Central memory CD8-positive, alpha-beta T cell (primary cell): ENCODE measurements at regions not wholly inside any gene's neighbourhood (a gene's known extent, or its start where the extent isn't known, plus 50 kb on each side); places are given as distances from the start of the nearest gene placed in this dataset.

Source experiments
- ATAC-seq: fragments of 150-1000 bp; cut with Tn5 transposase; replicated peaks from 2 replicates; pipeline ENCODE4 v1.10.0; 2022; ENCODE audit warnings: mild to moderate bottlenecking, moderate FRiP score, moderate number of reproducible peaks; ENCODE audit not compliant: poor library complexity, severe bottlenecking; ENCODE audit errors: extremely low read depth
- DNase-seq, 2 donors: peaks; one replicate each; pipeline ENCODE4 v3.0.0; 2021; ENCODE audit warnings: low spot score in 2 of 2
- H3K27ac Mint-ChIP-seq: one replicate; pipeline ENCODE4 v1.8.0; 2022; ENCODE audit warnings: low read depth, mild to moderate bottlenecking, moderate library complexity, mixed read lengths
- H3K27me3 Mint-ChIP-seq: one replicate; pipeline ENCODE4 v1.8.0; 2022; ENCODE audit warnings: mixed read lengths
- H3K36me3 Mint-ChIP-seq: one replicate; pipeline ENCODE4 v1.8.0; 2022; ENCODE audit warnings: mild to moderate bottlenecking, moderate library complexity, mixed read lengths; ENCODE audit not compliant: insufficient read depth
- H3K4me1 Mint-ChIP-seq: one replicate; pipeline ENCODE4 v1.8.0; 2022; ENCODE audit warnings: mixed read lengths
- H3K4me3 Mint-ChIP-seq: one replicate; pipeline ENCODE4 v1.8.0; 2022; ENCODE audit warnings: mild to moderate bottlenecking, moderate library complexity, mixed read lengths
- H3K9me3 Mint-ChIP-seq: one replicate; pipeline ENCODE4 v1.8.0; 2022; ENCODE audit warnings: mixed read lengths

DNA sequence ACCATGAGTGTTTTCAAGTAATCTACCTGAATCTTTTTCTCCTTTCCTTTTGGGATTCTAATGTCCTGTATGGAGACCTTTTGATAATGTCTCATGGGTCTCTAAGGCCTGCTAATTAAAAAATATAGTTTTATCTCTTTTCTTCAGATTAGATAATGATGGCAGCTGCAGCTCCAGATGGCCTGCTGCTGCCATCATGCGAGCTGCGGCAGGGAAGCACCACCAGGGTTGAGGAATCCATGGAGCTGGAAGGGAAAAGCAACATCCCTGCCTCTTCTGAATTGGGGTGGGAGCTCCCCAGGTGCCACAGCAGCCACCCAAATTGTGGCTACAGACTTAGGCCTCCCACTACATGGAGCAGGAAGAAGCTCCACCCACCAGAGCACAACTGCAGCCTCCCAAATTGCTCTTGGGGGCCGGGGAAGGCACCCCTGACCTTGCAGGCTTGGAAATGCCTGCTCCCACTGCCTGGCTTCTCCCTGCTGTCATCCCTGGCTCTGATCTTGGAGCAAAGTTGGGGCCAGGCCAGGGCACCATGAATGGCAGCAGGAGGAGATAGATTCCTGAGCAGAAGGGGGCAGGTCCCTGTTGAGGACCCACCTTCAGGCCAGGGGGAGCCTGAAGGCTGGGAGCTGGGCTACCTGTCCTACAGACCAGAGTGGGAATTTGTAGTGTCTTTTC, 189.6 kb upstream of the MAN1A1 start:
- Mint-ChIP-seq H3K27me3 (peaks cover 6% of the 10 kb centered on the region), H3K4me1 (no peaks in the 10 kb centered on the region), H3K9me3 (no peaks in the 10 kb centered on the region), H3K4me3 (no peak overlapping the region), H3K27ac (no peak overlapping the region), H3K36me3 (no peaks in the 10 kb centered on the region)
- DNase-seq (no peak), ATAC-seq (no peak)

DNA sequence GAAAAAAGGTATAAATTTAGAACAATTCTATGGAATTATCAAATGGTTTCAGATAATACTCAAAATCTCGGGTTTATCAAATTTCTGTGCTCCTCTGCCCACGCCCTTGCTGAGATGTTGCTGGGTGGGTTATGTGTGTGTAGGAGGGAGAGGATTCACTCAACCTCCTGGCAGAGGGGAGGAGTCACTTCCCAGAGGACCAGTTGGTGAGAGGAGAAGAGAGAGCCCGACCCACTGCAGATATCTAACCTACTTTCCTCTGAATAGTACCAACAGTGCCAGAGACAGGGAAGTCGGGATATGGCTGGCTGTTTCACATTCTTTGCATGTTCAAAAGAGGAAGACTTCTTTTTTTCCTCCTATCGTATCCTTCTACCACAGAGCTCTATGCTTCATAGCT, 187.1 kb upstream of the MAN1A1 start:
- no peak for DNase-seq
- Mint-ChIP-seq H3K36me3 (no peaks in the 10 kb centered on the region), H3K4me1 (no peaks in the 10 kb centered on the region), H3K9me3 (no peaks in the 10 kb centered on the region), H3K27me3 (peaks cover 7% of the 10 kb centered on the region), H3K4me3 (no peak overlapping the region), H3K27ac (no peak overlapping the region)
- ATAC-seq = no peak

DNA sequence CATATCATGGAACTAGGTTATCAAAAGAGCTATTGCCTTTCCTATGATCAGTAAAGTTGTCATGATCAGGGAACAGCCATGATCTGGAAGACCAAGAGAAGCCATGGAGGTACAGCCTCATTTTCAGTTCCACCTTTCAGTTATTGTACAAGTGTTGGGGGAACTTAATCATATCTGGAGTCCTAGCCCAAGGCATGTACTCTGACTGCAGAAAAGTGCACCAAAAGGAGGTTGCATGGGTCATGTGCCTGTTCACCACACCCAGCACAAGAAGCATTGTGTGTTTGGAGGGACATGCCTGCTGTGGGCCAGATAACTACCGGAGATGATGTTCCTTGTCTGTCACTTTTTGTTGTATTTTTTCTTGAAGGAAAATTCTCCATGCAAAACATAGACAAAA, 185.8 kb upstream of the MAN1A1 start:
- Mint-ChIP-seq H3K4me3 (no peak overlapping the region), H3K27me3 (peaks cover 7% of the 10 kb centered on the region), H3K4me1 (no peaks in the 10 kb centered on the region), H3K27ac (no peak overlapping the region), H3K36me3 (no peaks in the 10 kb centered on the region), H3K9me3 (no peaks in the 10 kb centered on the region)
- ATAC-seq (no peak), DNase-seq (no peak)

DNA sequence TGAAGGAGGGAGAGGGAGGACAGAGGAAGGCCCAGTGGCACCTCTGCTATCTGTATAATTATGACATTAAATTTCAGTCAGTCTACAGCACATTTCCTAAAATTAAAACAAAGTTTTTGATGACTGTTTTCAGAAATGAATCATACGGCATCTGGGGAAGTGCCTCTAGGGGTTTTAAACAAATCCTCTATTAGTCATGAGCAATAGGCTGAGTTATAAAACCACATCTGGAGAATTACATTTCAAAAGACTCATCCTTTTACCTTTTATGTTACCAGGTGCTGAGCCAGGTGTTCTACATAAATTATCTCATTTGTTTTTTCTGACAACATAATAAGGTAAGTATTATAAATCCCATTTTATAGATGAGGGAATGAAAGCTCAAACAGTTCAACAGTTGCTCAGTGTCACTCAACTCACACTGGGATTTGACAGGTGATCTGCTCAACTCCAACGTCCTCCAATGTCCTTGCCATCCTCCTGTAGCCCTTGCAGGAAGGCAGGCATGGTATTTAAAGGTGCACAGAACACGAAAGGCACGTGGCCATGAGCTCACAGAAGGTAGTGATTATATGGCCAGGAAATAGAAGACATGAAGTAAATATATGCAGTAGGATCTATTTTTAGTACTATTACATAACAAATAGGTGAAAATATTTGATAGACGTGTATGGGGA, 184.2 kb upstream of the MAN1A1 start:
- H3K4me3 Mint-ChIP-seq = no peak overlapping the region

DNA sequence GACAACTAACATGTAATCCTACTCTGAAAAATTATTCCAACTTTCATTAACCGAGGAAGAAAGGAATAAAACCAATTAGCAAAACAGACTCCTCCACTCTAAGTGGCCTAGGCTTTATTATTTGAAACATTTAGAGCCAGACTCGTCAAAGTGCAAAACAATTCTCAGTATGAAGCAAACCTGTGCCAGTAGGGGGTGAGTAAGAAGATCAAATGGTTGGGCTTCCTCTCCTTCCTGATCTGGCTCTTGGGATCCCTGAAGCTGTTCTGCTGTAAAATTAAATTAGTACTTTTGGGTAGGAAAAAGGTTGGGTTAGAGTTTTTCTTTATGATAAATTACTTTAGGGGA, 177.6 kb upstream of the MAN1A1 start:
- Mint-ChIP-seq H3K9me3 (no peaks in the 10 kb centered on the region), H3K4me3 (no peak overlapping the region)

More for the DNA sequence above, 184.2 kb upstream of the MAN1A1 start:
- peaks cover 7% of the 10 kb centered on the region for H3K27me3 Mint-ChIP-seq
- DNase-seq (no peak), ATAC-seq (no peak)
- H3K4me1 Mint-ChIP-seq = no peaks in the 10 kb centered on the region
- no peak overlapping the region for H3K27ac Mint-ChIP-seq
- no peaks in the 10 kb centered on the region for H3K36me3 Mint-ChIP-seq
- no peaks in the 10 kb centered on the region for H3K9me3 Mint-ChIP-seq

DNA sequence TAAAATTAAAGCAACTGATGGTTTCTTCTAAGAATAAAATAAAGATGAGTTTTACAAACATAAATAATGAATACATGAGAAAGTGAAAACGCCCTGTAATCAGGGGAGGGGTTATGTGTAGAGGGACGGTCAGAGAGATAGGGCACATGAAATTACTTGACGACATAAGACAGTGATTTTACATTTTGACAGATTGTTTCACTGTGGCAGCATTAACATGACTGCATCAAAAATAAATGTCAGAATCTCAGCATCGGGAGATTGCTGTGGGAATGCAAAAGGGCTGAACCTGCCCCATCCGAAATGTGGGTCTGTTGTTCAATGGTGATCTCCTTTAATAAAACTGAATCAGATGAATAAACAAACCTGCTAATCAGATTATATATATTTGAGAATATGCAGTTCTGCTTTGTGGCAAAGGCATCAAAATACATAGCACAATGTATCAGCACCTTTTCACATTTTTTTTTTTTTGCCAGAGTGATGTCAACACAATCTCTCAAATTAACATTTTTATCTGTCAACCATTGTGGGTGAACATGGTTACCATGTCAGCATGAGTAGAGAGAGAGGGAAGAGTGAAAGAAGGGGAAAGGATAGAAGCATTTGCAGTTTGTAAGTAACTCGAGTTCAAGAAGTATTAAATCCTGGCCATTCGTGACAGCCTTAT, 177.1 kb upstream of the MAN1A1 start:
- H3K36me3 Mint-ChIP-seq = no peaks in the 10 kb centered on the region
- no peak for ATAC-seq
- H3K27ac Mint-ChIP-seq = no peak overlapping the region
- H3K27me3 Mint-ChIP-seq = peaks cover 15% of the 10 kb centered on the region
- no peaks in the 10 kb centered on the region for H3K9me3 Mint-ChIP-seq
- H3K4me1 Mint-ChIP-seq = no peaks in the 10 kb centered on the region
- H3K4me3 Mint-ChIP-seq = no peak overlapping the region
- no peak for DNase-seq

More for the DNA sequence above, 177.6 kb upstream of the MAN1A1 start:
- H3K36me3 Mint-ChIP-seq = no peaks in the 10 kb centered on the region
- H3K4me1 Mint-ChIP-seq = no peaks in the 10 kb centered on the region
- ATAC-seq (no peak), DNase-seq (no peak)
- no peak overlapping the region for H3K27ac Mint-ChIP-seq
- peaks cover 10% of the 10 kb centered on the region for H3K27me3 Mint-ChIP-seq

DNA sequence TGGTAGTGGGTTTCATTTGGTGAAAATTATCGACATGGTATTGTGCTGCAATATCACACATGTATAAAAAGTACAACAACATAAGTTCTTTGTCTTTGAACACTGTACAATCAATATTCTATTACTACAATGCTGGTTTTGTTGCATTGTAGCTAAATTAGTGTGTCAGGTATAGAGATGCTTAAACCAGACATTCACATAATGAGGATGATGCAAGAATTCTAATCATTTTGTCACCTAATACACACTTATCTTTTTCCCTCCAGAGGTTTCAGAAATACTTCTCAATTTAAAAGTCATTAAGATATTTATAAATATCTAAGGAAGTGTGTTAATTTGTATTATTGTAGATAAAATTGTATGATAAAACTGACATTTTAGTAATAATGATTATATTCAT, 174.8 kb upstream of the MAN1A1 start:
- H3K27me3 Mint-ChIP-seq = peaks cover 19% of the 10 kb centered on the region
- DNase-seq = no peak
- H3K9me3 Mint-ChIP-seq = no peaks in the 10 kb centered on the region
- no peaks in the 10 kb centered on the region for H3K4me1 Mint-ChIP-seq
- ATAC-seq = no peak
- H3K27ac Mint-ChIP-seq = no peak overlapping the region
- H3K4me3 Mint-ChIP-seq = no peak overlapping the region
- H3K36me3 Mint-ChIP-seq = no peaks in the 10 kb centered on the region

DNA sequence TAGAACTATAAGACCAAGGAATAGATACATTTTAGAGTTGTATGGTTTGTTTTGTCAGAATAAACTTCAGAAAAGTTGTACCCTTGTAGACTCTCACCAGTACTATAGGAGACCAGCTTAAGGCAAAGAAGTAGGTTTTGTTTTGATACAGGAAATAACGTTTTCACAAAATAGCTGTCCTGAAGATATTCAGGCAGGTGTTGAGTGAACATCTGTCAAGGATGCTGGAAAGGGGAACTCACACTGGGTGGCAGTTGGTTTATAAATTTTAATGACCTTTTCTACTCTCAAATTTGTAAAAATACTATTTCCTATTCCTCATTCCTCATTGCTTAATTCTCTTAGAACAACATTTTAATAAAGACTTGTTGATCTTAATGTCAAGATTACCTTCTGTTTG, 174.0 kb upstream of the MAN1A1 start:
- Mint-ChIP-seq H3K9me3 (no peaks in the 10 kb centered on the region), H3K36me3 (no peaks in the 10 kb centered on the region), H3K4me1 (no peaks in the 10 kb centered on the region), H3K27ac (no peak overlapping the region), H3K4me3 (no peak overlapping the region), H3K27me3 (peaks cover 19% of the 10 kb centered on the region)
- ATAC-seq (no peak), DNase-seq (no peak)

DNA sequence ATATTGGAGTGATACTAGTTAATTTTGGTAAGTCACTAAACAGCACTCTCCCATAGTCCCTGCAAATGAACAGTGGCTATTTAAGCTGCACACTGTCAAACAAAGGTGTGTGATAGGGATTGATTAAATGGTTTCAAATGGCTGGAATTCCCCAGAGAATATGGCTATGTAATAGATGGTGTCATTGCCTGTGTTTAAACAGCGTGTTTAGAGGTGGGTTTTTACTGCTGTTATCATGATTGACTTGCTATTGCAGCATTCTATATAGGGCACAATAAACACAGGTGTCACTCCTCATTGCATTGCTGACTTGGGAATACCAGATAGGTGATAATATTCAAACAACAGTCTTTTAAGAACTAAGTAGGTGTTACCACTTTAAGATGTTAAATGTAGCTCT, 171.7 kb upstream of the MAN1A1 start:
- ATAC-seq = no peak
- Mint-ChIP-seq H3K9me3 (no peaks in the 10 kb centered on the region), H3K4me1 (no peaks in the 10 kb centered on the region), H3K4me3 (no peak overlapping the region), H3K36me3 (no peaks in the 10 kb centered on the region), H3K27ac (no peak overlapping the region), H3K27me3 (peaks cover 25% of the 10 kb centered on the region)
- DNase-seq = no peak

DNA sequence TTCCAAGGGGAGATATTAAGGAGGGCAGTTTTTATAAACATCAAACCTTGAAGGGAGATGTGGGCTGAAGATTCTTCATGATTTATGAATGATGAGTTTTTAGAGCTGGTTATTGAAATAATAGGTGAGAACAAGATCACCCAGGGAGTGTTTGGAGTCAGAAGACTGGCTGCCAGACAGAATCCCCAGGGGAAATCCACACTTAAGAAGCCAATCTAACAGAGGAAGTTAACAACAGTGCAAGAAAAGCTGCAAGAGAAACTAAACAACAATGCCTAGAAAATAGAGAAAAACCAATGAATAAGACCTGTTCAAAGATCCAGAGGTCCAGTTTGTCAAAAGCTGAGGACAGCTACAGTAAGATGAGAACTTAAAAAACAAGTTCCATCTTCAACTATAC, 167.9 kb upstream of the MAN1A1 start:
- peaks cover 26% of the 10 kb centered on the region for H3K27me3 Mint-ChIP-seq
- DNase-seq (no peak), ATAC-seq (no peak)
- no peaks in the 10 kb centered on the region for H3K4me1 Mint-ChIP-seq
- H3K4me3 Mint-ChIP-seq = no peak overlapping the region
- H3K36me3 Mint-ChIP-seq = no peaks in the 10 kb centered on the region
- no peaks in the 10 kb centered on the region for H3K9me3 Mint-ChIP-seq
- H3K27ac Mint-ChIP-seq = no peak overlapping the region

DNA sequence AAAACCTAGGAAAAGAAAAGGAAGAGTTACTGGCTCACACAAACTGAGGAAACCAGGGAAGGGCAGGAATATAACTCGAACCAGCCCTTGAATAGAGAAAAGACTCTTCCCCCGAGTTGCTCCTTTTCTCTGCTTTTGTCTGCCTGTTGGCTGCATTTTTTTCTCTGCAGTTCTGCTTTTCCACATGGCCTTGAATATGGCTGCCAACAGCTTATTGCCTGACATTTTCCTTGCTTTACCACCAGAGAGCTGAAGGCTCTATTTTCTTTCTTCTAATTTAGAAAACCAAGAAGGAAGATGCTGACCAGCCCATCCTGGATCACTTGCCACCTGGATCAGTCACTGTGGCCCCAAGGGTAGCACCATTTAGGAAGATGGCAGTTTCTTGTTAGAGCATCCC, 164.8 kb upstream of the MAN1A1 start:
- no peaks in the 10 kb centered on the region for H3K4me1 Mint-ChIP-seq
- H3K4me3 Mint-ChIP-seq = no peak overlapping the region
- H3K27ac Mint-ChIP-seq = no peak overlapping the region
- no peak for ATAC-seq
- no peak for DNase-seq
- H3K36me3 Mint-ChIP-seq = no peaks in the 10 kb centered on the region
- peaks cover 31% of the 10 kb centered on the region for H3K27me3 Mint-ChIP-seq
- H3K9me3 Mint-ChIP-seq = no peaks in the 10 kb centered on the region

DNA sequence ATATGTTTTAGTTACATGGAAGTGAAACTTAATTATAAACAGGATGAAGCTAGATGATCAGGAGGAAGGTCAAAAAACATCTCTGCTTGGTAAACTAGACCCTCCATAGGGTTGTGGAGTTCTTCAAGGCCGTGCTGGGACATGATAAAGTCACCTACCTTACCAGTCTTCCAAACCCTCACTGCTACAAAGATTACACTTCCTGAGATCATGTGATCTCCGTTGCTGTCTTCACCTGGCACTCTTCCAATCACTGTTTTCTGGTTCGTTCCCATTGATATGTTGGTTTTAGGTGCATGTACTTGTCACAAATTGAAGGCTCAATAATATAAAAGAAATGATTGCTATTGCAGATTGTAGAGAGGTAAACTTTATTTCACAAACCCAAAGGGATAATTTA, 161.5 kb upstream of the MAN1A1 start:
- ATAC-seq (no peak), DNase-seq (no peak)
- peaks cover 20% of the 10 kb centered on the region for H3K27me3 Mint-ChIP-seq

DNA sequence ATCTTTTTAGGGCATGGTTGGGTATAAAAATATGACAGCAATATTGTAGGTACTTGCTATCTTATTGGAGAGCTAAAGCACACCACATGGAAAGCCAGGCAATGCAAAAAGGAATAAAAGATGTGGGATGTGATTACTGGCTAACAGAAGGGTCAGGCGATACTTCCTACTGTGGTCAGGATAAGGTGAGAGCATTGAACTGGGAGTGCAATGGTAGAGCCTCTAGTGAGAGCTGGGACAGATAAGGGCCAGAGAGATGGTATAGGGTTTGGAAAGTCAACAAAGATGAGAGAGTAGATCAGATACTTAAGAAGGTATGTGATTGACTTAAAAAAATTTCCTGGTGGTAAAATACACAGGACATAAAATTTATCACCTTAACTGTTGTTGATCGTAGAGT, 160.7 kb upstream of the MAN1A1 start:
- H3K36me3 Mint-ChIP-seq = no peaks in the 10 kb centered on the region
- H3K4me3 Mint-ChIP-seq = no peak overlapping the region
- H3K27me3 Mint-ChIP-seq = peaks cover 20% of the 10 kb centered on the region
- no peaks in the 10 kb centered on the region for H3K4me1 Mint-ChIP-seq
- DNase-seq = no peak
- no peak for ATAC-seq
- H3K9me3 Mint-ChIP-seq = no peaks in the 10 kb centered on the region
- no peak overlapping the region for H3K27ac Mint-ChIP-seq

More for the DNA sequence above, 161.5 kb upstream of the MAN1A1 start:
- Mint-ChIP-seq H3K36me3 (no peaks in the 10 kb centered on the region), H3K4me3 (no peak overlapping the region), H3K27ac (no peak overlapping the region), H3K4me1 (no peaks in the 10 kb centered on the region), H3K9me3 (no peaks in the 10 kb centered on the region)
